Activated CD8-positive, alpha-beta memory T cell treated with anti-CD3 and anti-CD28 coated beads, Interleukin-2, amount 50 U/mL, for 24 hours (primary cell): ENCODE measurements at regions not wholly inside any gene's neighbourhood (a gene's known extent, or its start where the extent isn't known, plus 50 kb on each side); places are given as distances from the start of the nearest gene placed in this dataset.

Experiments
- DNase-seq: peaks from one replicate; pipeline ENCODE4 v3.0.0-alpha.2; 2020; ENCODE audit errors: extremely low read depth

- DNase-seq, result no peak
These were observed 1006.6 kb downstream of the NAALADL2 start for GRCh38 chr3:175865724-175866123.

- DNase-seq, result no peak
These were observed 1002.8 kb downstream of the NAALADL2 start for GRCh38 chr3:175861916-175862315.
